DMS153 treated with DMSO at 0.1 percent for 48 hours (cell line): ENCODE measurements at regions not wholly inside any gene's neighbourhood (a gene's known extent, or its start where the extent isn't known, plus 50 kb on each side); places are given as distances from the start of the nearest gene placed in this dataset.

Experiments used
- DNase-seq: peaks from one replicate; lab custom pipeline; 2025; ENCODE audit not compliant: unreplicated experiment; lab: John Stamatoyannopoulos, UW

GRCh38 chr15:39228889-39229288 lies 352.0 kb upstream of the THBS1 start:
- no peak for DNase-seq

GRCh38 chr15:39230205-39230907 lies 350.5 kb upstream of the THBS1 start:
- no peak for DNase-seq

- no peak for DNase-seq
These were observed 350.0 kb upstream of the THBS1 start for GRCh38 chr15:39230908-39231285.

- no peak for DNase-seq
These were observed 348.4 kb upstream of the THBS1 start for GRCh38 chr15:39232512-39232911.

- no peak for DNase-seq
These were observed 345.6 kb upstream of the THBS1 start for GRCh38 chr15:39235084-39235795.

GRCh38 chr15:39236375-39236774 lies 344.5 kb upstream of the THBS1 start:
- DNase-seq: no peak

- DNase-seq: no peak
These were observed 342.4 kb upstream of the THBS1 start for GRCh38 chr15:39238443-39238842.

GRCh38 chr15:39239562-39239961 lies 341.3 kb upstream of the THBS1 start:
- no peak for DNase-seq

- no peak for DNase-seq
These were observed 338.5 kb upstream of the THBS1 start for GRCh38 chr15:39242345-39242744.

GRCh38 chr15:39243396-39243795 lies 337.5 kb upstream of the THBS1 start:
- DNase-seq: no peak

GRCh38 chr15:39244776-39245175 lies 336.1 kb upstream of the THBS1 start:
- DNase-seq: no peak

GRCh38 chr15:39246523-39246922 lies 334.4 kb upstream of the THBS1 start:
- no peak for DNase-seq

- no peak for DNase-seq
These were observed 333.3 kb upstream of the THBS1 start for GRCh38 chr15:39247574-39247973.

GRCh38 chr15:39248204-39248603 lies 332.7 kb upstream of the THBS1 start:
- DNase-seq: no peak

- no peak for DNase-seq
These were observed 330.9 kb upstream of the THBS1 start for GRCh38 chr15:39250001-39250400.

GRCh38 chr15:39250460-39251186 lies 330.3 kb upstream of the THBS1 start:
- DNase-seq: no peak

- no peak for DNase-seq
These were observed 329.3 kb upstream of the THBS1 start for GRCh38 chr15:39251413-39252133.

- no peak for DNase-seq
These were observed 328.8 kb upstream of the THBS1 start for GRCh38 chr15:39252134-39252470.

GRCh38 chr15:39253552-39253951 lies 327.3 kb upstream of the THBS1 start:
- no peak for DNase-seq

- DNase-seq: no peak
These were observed 326.7 kb upstream of the THBS1 start for GRCh38 chr15:39254181-39254580.

- no peak for DNase-seq
These were observed 325.1 kb upstream of the THBS1 start for GRCh38 chr15:39255760-39256159.

- no peak for DNase-seq
These were observed 320.5 kb upstream of the THBS1 start for GRCh38 chr15:39260391-39260790.
